ENCODE measurements at regions not wholly inside any gene's neighbourhood (a gene's known extent, or its start where the extent isn't known, plus 50 kb on each side); places are given as distances from the start of the nearest gene placed in this dataset.

DNA sequence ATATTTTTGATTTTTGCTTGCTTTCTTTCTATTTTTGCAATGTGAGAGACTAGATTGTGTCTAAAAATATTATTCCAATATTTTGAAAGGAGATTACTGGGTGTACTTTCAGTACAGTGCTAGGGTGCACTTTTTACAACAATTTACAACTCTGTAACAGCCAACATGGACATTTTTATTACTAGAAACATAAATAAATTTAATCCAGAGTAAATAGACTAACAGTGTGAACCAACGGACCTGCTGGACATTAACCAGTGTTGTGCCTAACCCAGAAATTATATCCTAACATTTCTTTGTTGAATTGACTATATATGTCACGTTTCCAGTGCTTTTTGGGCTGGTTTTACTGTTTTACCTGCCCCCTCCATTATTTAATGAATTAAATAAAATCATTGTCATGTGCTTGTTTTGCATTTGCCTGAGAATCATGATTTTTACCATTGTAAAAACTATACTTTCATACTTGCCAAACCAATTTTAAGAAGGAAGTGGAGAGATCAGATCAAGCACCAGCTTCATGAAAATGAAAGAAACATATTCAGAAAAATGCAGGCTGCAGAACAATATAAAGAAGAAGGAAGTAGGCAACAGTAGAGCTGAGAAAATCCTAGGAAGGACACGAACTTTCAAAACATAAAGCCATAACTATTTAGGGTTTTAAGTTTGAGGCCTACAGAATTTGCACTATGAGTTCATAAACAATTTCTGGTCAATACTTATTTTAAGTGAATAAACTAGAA, 400.8 kb upstream of the PIK3R1 start:
- no peak for TF ChIP-seq POLR2AphosphoS5 (IDR thresholded peaks at IDR 0.05; ENCODE audit: insufficient read depth, low read depth, low read length)
- TF ChIP-seq JUN (IDR thresholded peaks at IDR 0.05; ENCODE audit: borderline replicate concordance, insufficient read depth, insufficient read length, low read depth): no peak
- TF ChIP-seq, protein P1, sequence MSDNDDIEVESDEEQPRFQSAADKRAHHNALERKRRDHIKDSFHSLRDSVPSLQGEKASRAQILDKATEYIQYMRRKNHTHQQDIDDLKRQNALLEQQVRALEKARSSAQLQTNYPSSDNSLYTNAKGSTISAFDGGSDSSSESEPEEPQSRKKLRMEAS (IDR thresholded peaks at IDR 0.05; ENCODE audit: insufficient read depth, insufficient read length): no peak
- TF ChIP-seq POLR2A (IDR thresholded peaks at IDR 0.05; ENCODE audit: low read depth, low read length): no peak
- TF ChIP-seq FOS (IDR thresholded peaks at IDR 0.05; ENCODE audit: borderline replicate concordance, insufficient read depth, low read length): no peak
- TF ChIP-seq EZH2 (IDR thresholded peaks at IDR 0.05; ENCODE audit: borderline replicate concordance, low read depth, low read length, severe bottlenecking): no peak
- TF ChIP-seq, protein P2, sequence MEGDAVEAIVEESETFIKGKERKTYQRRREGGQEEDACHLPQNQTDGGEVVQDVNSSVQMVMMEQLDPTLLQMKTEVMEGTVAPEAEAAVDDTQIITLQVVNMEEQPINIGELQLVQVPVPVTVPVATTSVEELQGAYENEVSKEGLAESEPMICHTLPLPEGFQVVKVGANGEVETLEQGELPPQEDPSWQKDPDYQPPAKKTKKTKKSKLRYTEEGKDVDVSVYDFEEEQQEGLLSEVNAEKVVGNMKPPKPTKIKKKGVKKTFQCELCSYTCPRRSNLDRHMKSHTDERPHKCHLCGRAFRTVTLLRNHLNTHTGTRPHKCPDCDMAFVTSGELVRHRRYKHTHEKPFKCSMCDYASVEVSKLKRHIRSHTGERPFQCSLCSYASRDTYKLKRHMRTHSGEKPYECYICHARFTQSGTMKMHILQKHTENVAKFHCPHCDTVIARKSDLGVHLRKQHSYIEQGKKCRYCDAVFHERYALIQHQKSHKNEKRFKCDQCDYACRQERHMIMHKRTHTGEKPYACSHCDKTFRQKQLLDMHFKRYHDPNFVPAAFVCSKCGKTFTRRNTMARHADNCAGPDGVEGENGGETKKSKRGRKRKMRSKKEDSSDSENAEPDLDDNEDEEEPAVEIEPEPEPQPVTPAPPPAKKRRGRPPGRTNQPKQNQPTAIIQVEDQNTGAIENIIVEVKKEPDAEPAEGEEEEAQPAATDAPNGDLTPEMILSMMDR (IDR thresholded peaks at IDR 0.05; ENCODE audit: extremely low read depth in 1 of 2, insufficient read depth in 1 of 2, low read depth in 1 of 2, low read length in 2 of 2): no peak
- TF ChIP-seq MYC (IDR thresholded peaks at IDR 0.05; ENCODE audit: low read depth, low read length): no peak
- no peak for TF ChIP-seq GATA2 (IDR thresholded peaks at IDR 0.05; ENCODE audit: insufficient read depth, insufficient read length, low read depth, low read length)
- no TSS peak for BruUV-seq (replicated peaks)
- H3K4me3 ChIP-seq (replicated peaks in 1 of 3; ENCODE audit: insufficient read depth in 1 of 3, low read depth in 1 of 3, low read length in 3 of 3): no peak overlapping the region
- CTCF ChIA-PET: no interaction called here
- no peaks in the 10 kb centered on the region for H3K9me3 ChIP-seq (replicated peaks; ENCODE audit: control insufficient read depth, insufficient read depth, low read length)
- no peaks in the 10 kb centered on the region for H4K20me1 ChIP-seq (replicated peaks; ENCODE audit: control insufficient read depth, extremely low read depth, insufficient read depth, low read length)
- no peak overlapping the region for H2AFZ ChIP-seq (ENCODE audit: low read depth, low read length)
- H3K9ac ChIP-seq (replicated peaks; ENCODE audit: extremely low read depth, insufficient read depth, low read length): no peak overlapping the region
- H3K79me2 ChIP-seq (ENCODE audit: control insufficient read depth, insufficient read depth, low read length): no peaks in the 10 kb centered on the region
- FAIRE-seq (no peak), DNase-seq (ENCODE audit: low read depth, low spot score) (no peak)
- H3K9me1 ChIP-seq (replicated peaks; ENCODE audit: control insufficient read depth, extremely low read depth, insufficient read depth, low read length): no peaks in the 10 kb centered on the region
- no peaks in the 10 kb centered on the region for H3K4me1 ChIP-seq (ENCODE audit: control insufficient read depth, extremely low read depth, insufficient read depth, low read length)
- intact Hi-C loops (cut with micrococcal nuclease): no loop called here
- no peak overlapping the region for H3K27ac ChIP-seq (ENCODE audit: insufficient read depth, low read depth, low read length)
- dilution Hi-C loops (cut with MboI; ENCODE audit: extremely low pct_ligation_motif_present, low sequenced_read_pairs): no loop called here
- H3K36me3 ChIP-seq (ENCODE audit: control insufficient read depth in 2 of 2, extremely low read depth in 1 of 2, insufficient read depth in 2 of 2, low read length in 2 of 2): no peaks in the 10 kb centered on the region
- POLR2A ChIA-PET: no interaction called here
- no peaks in the 10 kb centered on the region for H3K27me3 ChIP-seq (ENCODE audit: control insufficient read depth in 2 of 2, insufficient read depth in 2 of 2, low read length in 2 of 2)
- no peak overlapping the region for H3K4me2 ChIP-seq (ENCODE audit: insufficient read depth, low read length)

All from endothelial cell of umbilical vein (primary cell).